ENCODE measurements at regions not wholly inside any gene's neighbourhood (a gene's known extent, or its start where the extent isn't known, plus 50 kb on each side); places are given as distances from the start of the nearest gene placed in this dataset.

DNA sequence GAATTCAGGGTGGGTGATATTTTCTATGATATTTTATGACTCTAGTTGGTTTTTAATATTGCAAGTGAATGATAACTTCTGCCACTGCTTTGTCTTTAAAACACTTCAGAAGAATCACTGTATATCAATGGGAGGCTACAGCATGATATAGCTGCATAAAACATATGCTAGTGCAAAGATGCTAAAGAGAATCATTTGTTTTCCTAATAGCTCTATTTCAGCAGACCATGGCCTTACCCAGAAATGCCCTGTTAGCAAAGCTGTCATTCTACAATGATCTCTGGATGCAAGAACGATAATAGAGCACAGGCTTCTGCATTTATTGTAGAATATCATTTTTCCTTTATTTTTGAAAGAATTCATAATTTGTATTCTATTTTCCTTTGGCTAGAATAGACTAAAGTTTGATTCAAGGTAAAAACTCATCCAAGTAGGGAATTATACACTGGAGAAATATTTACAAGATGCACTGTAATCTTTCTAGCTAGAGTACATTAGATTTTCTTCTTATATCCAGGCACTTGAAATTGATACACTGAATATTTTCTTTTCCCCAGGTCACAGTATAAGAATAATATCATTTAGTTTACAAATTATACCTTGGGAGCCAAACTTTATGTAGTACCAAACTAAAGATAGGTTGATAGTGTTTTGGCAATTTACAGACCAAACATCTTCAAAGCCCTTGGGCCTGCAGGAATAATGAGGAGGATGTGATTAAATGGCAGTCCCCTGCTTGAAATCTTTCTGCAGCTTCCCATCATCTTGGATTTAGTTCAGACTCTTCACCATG, 252.6 kb upstream of the LINC00305 start:
- no peak for TF ChIP-seq CTCF (IDR thresholded peaks at IDR 0.05)
- TF ChIP-seq POLR2A (IDR thresholded peaks at IDR 0.05; ENCODE audit: low read length), result no peak
- no peak for TF ChIP-seq SMC3 (IDR thresholded peaks at IDR 0.05)
- TF ChIP-seq HOXB5 (CRISPR knock-in tag; IDR thresholded peaks at IDR 0.05), result no peak
- no peak for TF ChIP-seq RAD21 (conservative IDR thresholded peaks at IDR 0.05 in 1 of 2, IDR thresholded peaks at IDR 0.05 in 1 of 2)
- TF ChIP-seq SREBF2 (IDR thresholded peaks at IDR 0.05), result no peak
- TF ChIP-seq KDM5A (IDR thresholded peaks at IDR 0.05), result no peak
- no peak for TF ChIP-seq HOXA7 (CRISPR knock-in tag; IDR thresholded peaks at IDR 0.05)
- no peak for TF ChIP-seq ESRRA (IDR thresholded peaks at IDR 0.05; ENCODE audit: borderline replicate concordance, low read length)
- no peak for TF ChIP-seq ELK1 (IDR thresholded peaks at IDR 0.05; ENCODE audit: low read depth, low read length)
- TF ChIP-seq ZSCAN20 (CRISPR knock-in tag; IDR thresholded peaks at IDR 0.05), result no peak
